Epithelial cell of proximal tubule (primary cell): ENCODE measurements at regions not wholly inside any gene's neighbourhood (a gene's known extent, or its start where the extent isn't known, plus 50 kb on each side); places are given as distances from the start of the nearest gene placed in this dataset.

Source experiments
- DNase-seq: peaks from one replicate; pipeline ENCODE4 v3.0.0-alpha.2; 2011; ENCODE audit warnings: low read depth
- H3K4me3 ChIP-seq: 2 replicates; pipeline ENCODE4 v1.5.1; 2011; ENCODE audit warnings: low read depth, mild to moderate bottlenecking, low read length
- CTCF ChIP-seq: conservative IDR thresholded peaks from 2 replicates; pipeline ENCODE4 v1.5.1; 2012; ENCODE audit warnings: low read depth, mild to moderate bottlenecking, low read length

- DNase-seq: no peak
- TF ChIP-seq CTCF: no peak
- H3K4me3 ChIP-seq: no peak overlapping the region
Measured at GRCh38 chr6:137722749-137723272, 144.2 kb upstream of the TNFAIP3 start.

GRCh38 chr6:137723273-137724017, 143.6 kb upstream of the TNFAIP3 start:
- no peak for DNase-seq
- no peak for TF ChIP-seq CTCF
- no peak overlapping the region for H3K4me3 ChIP-seq

GRCh38 chr6:137724018-137724403, 143.0 kb upstream of the TNFAIP3 start:
- peak; percentile 26 for TF ChIP-seq CTCF
- no peak for DNase-seq

GRCh38 chr6:137724495-137725211, 142.4 kb upstream of the TNFAIP3 start:
- H3K4me3 ChIP-seq: no peak overlapping the region
- no peak for DNase-seq
- TF ChIP-seq CTCF: no peak

More at GRCh38 chr6:137724018-137724403, 143.0 kb upstream of the TNFAIP3 start:
- no peak overlapping the region for H3K4me3 ChIP-seq

GRCh38 chr6:137725949-137726348, 141.1 kb upstream of the TNFAIP3 start:
- DNase-seq: no peak
- TF ChIP-seq CTCF: no peak
- no peak overlapping the region for H3K4me3 ChIP-seq

- no peak for TF ChIP-seq CTCF
- no peak overlapping the region for H3K4me3 ChIP-seq
- DNase-seq: no peak
Measured at GRCh38 chr6:137726582-137726981, 140.5 kb upstream of the TNFAIP3 start.
